Right kidney (tissue), 1 donor: ENCODE measurements at regions not wholly inside any gene's neighbourhood (a gene's known extent, or its start where the extent isn't known, plus 50 kb on each side); places are given as distances from the start of the nearest gene placed in this dataset.
"Not testable (repeated sequence)": the region's sequence is repeated elsewhere in the genome, so short reads cannot be mapped to it uniquely, and the experiment has no call there.

Source experiments
- DNase-seq: peaks from one replicate; pipeline ENCODE4 v3.0.0-alpha.2; 2016

DNA sequence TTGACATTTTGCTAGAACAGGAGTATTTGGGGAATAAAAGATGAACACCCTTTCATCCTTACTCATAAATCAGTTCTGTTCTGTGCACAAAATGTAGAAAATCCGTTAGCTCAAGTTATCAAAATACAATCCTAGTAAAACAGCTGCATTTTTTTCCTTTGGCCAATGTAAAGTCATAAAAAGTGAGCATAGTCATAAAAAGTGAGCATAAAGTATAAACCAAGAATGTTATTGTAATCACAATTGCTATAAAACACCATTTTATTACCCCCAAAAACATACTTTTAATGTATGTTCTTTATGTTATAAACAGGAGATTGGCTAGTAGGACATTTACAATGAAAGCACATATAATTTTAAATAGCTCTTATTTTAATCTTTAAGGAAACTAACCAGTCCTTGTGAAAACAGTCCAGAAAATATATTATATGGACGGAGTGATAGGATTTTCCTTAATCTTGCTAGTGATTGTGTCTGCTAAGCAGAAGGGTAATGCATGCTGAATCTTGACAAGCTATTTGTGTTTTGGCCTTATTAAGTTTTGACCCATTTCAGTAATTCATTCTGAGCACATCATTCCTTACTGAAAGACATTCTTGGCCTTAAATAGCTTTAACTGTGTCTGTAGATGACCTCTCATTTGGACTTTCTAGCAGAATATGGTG, 891.8 kb downstream of the DSC3 start:
- peak; percentile 8 for DNase-seq

DNA sequence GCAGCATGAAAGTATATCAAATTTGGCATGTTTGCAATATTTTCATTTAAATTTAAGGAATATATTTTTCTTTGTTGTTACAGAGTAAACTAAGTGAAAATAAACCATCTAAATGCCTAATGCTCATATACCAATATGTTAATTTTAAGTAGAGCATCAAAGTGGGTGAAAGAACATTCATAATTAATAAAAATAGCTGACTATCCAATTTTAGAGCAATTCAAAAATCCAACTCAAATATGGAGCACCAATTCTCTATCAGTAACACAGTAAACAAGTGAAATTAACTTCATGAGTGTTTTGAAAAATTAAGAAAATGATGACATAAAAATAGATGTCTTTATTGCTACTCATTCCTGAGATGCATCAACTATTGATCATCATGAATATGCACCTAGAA, 893.0 kb downstream of the DSC3 start:
- DNase-seq, result no peak

DNA sequence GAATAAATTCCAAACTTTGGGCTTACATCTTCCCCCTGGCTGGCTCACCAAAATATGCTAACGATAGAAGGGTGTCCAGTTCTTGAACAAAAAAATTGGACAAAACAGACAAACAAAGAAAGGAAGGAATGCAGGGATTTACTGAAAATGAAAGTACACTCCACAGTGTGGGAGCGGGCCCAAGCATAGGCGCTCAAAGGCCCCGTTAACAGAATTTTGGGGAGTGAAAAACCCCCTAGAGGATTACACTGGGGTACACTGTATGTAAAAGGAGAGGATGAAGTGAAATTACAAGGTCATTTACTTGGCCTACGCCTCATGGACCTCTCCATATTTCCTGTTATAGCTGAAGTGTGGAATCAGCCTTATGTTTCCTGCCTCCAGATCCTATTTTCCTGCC, 899.7 kb downstream of the DSC3 start:
- no peak for DNase-seq

DNA sequence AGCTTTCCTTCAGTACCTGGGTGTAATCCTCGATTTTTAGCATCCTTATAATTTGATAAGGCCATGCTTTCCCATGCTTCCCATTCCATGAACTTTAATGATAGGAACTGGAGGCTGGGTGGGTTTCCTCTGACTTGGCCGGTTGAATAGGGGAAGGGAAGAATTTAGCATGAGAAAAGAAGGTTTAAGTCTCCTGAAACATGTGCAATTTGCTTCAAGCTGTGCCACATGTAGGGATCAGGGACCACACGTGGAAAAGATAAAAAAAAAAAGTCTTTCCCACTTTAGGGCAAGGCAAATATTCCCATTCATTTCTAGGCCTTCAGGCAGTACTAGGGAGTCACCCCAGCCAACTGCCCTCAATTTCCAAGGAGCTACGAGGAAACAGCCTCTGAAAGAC, 900.3 kb downstream of the DSC3 start:
- no peak for DNase-seq

DNA sequence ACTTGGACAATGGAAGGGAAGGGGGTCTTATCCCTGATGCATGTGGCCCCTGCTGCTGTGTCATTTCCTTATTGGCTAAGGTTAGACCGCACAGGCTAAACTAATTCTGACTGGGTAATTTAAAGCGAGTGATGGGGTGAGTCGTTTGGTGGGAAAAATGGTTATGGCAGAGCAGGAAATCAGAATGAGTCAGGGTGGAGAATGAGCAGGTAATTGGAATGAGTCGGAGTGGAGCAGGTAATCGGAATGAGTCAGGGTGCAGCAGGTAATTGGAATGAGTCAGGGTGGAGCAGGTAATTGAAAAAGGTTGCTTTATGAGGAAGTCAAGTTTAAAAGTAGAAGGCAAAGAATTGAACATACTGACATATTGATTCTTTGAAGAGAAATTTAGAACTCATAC, 901.0 kb downstream of the DSC3 start:
- not testable (repeated sequence) for DNase-seq

DNA sequence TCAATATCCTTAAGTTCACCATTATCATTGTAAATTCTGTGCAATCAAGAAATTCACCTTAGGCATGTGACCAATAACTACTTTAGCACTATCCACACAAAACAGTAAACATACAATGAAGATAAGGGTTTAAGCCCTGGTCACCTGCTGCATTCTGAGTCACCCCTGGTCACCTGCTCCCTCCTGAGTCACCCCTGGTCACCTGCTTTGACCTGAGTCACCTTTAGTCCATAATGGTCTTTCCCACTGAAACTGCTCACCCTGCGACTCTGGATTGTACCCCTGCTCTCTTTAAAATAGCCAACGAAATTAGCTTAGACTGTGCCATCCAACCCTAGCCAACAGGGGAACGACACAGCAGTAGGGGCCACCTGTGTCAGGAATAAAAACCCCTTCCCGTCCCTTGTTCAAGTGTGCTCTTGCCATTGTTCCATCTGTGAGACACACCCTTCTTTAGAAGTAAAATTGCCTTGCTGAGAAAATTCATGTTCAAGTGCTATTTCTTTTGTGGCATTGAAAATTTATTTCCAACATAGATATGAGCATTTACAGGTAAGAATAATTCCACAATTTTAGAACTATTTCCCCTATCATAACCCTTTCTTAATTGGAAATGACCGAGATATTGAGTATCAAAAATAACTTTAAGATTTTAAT, 902.8 kb downstream of the DSC3 start:
- no peak for DNase-seq

DNA sequence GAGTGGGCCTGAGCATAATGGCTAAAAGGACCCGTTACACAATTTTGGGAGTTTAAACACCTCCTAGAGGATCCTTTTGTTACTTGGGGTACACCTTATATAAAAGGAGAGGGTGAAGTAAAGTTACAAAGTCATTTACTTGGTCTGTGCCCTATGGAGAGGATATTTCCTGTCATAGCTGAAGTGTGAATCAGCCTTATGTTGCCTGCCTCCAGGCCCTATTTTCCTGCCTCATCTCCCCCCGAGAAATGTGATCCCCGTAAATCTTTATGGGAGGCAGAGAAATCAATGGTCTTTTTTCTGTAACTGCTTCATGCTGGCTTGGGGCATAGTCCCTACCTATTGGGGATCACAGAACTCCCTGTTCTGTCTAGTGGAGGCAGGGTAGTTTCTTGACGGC, 906.6 kb downstream of the DSC3 start:
- no peak for DNase-seq

DNA sequence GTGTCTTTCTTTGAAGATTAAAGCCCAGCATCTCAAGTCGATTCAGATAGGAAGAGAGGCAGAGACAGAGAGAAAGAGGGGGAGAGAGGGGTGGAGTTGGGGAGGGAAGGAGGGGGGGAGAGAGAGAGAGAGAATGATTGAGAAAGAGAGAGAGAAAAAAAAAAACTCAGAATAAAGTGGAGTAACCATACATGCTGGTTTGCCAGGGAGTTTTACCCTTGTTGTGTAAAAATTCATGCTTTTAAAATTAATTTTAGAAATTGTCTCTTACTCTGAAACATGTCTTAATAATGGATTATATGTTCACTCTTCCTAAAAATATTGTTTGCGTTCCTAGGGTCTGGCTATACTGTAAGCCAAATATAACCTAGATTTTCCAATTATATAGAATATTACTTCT, 908.5 kb downstream of the DSC3 start:
- no peak for DNase-seq

DNA sequence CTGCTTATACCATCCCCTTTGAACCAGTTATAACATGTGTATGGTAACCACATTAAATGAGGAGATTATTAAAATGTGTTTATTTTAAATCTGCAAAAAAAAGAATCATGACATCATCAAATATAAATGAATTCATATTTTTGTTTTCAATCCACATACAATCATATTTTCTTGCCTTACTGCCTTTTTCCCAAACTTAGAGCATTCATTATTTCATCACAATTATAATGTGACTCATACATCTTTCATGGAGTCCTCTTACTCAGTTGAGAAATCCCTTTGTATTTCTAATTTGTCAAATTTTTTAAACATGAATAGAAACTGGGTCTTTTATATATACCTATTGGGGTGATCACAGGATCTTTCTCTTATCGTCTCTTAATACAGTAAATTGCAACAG, 909.6 kb downstream of the DSC3 start:
- no peak for DNase-seq

DNA sequence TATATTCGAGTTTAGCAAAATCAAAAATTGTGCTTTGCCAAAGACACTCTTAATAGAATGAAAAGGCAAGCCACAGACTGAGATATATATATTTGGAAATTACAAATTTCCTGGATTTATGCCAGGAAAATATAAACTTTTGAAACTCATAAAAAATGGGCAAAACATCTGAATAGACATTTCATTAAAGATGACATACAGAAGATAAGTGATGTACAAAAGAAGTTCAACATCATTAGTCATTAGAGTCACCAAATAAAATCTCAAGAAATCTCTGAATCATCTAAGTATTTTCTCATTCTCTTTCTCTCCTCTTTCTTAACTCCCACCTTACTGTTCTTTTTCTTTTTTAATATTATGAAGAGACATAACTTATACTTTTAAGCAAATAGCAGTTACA, 921.1 kb downstream of the DSC3 start:
- DNase-seq, result no peak

DNA sequence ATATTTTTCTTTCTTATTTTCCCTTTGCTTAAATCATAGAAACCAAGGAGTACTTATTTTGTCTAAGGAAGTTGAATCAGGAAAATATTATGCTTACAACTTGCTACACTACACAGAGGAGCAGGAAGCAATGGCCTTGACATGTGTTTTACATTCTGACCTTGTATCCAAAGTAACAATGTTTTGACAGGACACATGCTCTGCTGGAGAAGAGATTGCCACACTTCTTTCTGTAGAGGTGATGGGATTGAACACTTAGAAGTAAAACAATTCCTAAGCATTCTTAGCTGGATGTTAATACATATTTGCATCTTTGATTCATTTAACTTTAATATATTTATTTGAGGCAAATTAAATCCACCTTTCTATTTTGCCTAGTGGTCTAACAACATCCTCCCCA, 929.1 kb downstream of the DSC3 start:
- no peak for DNase-seq

DNA sequence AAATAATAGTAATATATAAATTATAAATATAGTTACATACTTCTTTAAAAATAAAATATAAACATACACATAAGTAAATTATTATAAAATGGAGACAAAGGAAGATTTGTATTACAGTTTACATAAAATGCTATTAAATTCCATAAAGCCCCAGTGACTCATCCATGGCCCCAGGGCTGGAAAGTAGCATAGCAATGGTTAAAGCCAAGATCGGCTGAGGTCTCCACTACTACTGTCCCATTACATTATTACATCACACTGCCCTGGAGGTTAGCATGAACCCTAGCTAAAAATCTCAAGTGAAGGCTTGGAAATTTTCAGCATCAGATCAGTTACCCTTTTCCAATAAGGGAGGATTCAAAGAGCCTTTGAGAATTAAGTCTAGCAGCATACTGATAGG, 936.2 kb downstream of the DSC3 start:
- DNase-seq, result no peak

DNA sequence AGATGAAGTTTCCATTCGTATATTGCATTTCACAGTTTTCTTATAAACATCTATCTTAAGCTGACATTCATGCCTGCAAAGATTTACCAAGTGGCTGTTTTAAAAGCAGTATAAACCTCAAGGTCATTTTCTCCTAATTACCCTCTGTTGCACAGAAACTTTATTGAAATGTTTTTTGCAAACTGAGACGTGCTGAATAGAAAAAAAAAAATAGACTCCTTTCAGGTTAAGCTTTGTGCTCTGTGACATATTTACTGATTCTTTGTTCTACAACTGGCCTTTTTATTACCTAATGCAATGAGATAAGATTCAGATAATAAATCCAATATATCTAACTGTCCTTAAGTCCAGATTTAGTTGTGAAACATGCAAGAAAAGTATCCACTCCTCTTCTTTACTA, 938.7 kb downstream of the DSC3 start:
- DNase-seq, result no peak

DNA sequence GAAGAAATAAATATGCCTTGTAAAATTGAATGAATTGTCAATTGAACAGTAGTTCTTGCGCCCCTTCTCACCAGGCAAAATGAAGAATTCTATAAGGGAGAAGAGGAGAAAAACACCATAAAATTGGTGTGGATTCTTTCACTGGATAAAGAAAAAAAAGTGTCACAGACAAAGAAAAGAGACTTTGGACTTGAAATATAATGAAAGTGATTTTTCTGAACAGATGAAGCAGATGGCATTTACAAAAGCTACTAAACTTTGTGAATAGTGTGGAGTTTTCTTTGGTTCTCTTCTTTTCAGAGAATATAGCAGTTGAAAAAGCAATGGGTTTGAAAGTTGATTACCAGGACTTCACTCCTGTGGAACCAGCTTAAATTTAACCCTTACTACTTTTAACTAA, 945.7 kb downstream of the DSC3 start:
- no peak for DNase-seq

DNA sequence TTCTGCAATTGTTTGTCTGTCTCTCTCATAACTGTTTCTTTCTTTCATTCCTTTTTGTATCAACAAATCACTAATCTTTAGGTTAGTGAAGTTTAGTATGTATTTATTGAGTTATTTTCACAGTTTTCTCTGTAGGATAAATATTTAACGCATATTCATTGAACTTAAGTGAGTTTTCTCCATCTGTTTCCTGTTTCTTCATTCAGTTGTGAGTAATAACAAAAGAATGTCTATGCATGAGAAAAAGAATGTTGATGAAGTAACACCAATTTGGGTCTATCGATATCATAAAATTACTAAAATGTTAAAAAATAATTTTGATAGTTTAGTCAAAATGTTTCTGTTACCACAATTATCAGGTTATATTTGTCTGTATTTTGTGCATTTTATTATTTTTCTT, 948.0 kb downstream of the DSC3 start:
- no peak for DNase-seq

DNA sequence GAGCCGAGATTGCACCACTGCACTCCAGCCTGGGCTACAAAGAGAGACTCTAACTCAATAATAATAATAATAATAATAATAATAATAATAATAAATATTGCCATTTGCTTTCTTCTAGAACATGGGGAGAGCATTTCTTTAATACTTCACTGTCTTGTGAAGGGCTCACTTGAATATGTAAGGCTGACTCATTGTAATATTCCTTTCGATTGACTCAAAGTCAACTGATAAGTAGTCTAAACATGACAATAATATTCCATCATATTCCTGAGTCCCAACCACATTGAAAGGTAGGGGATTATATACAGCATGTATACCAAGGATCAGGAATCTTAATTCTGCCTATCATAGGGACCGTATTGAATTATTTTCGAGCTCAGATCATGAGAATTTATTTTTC, 949.2 kb downstream of the DSC3 start:
- DNase-seq, result no peak

DNA sequence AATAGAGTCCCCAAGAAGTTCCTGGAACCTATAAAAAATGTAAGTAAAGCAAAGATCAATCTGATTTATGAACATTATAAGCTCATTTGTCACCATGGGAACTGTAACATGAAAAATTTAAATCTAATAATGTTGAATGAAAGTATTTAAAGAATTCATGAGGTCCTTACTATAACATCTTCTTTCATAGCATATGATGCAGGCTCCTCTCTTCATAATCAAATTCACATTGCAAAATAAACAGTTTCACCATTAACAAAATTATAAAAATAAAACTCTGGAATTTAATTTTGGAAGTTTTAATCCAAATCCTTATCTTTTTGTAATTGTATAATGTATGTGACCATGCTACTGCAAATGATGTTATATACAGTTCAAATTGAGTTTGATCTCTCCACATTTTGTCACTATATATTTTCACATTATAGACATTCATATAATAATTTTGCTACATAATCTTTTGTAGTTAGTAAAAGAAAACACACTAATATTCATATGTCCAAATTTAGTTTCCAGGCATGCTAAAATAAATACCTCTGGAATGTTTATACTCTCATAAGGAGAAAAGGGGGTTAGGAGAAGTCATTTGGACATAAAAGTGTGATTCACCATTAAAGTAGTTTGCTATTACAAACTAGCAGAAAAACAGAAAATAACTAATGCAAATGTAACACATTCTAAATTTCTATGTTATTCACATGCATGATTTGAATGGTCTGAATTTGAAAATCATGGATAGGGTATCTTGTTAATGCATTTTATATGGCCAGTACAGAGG, 954.1 kb downstream of the DSC3 start:
- no peak for DNase-seq

DNA sequence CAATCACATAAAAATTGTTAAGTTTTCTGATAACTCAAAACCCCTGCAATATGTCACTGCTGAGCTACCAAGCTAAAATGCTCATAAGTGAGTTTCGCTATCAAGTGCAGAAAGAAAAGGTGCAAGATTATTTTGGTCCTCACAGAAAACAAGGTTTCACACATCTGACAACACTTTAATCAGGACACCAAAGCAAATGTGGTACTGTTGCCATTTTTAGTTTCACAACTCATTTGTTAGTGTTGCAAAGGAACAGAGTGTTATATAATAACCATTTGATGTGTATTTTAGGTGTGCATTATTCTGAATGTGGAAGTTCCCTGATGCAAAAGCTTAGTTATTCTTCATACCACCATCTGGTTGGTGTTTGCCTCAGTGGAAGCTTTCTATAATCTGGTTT, 956.2 kb downstream of the DSC3 start:
- no peak for DNase-seq

DNA sequence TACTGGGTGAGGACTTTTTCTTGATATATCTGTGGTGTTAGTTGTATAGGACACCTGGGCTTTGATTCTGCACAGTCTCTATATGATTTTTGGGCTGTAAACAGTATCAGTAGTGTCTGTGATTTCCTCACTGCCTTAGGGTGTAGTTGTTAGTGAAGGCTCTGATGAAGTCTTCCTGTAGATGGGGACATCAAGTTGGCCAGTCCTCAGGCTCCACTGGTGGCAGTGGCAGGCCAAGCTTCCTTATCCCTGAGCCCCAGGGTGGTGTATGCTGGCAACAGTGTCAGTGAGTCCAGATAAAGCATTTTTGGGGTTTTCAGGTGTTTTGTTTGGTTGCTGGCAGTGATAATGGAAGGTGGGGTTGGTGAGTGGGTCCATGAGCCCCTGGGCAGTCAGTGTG, 961.4 kb downstream of the DSC3 start:
- no peak for DNase-seq

DNA sequence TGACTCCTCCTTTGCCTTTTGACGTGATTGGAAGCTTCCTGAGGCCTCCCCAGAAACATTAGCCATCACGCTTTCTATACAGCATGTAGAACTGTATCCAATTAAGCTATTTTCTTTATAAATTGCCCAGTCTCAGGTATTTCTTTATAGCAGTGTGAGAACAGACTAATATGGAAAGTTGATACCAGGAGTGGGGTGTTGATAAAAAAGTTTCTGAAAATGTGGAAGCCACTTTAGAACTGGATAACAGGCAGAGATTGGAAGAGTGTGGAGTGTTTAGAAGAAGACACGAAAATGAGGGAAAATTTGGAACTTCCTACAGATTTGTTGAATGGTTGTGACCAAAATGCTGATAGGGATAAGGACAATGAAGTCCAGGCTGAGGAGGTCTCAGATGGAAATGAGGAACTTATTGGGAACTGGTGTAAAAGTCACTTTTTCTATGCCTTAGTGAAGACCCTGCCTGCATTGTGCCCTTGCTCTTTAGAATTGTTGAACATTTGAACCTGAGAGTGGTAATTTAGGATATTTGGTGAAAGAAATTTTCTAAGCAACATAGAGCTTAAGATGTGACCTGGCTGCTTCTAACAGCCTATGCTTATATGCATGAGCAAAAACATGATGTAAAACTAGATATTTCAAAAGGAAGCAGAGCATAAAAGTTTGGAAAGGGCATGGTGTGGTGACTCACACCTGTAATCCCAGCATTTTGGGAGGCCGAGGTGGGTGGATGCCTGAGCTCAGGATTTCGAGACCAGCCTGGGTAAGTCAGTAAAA, 969.7 kb downstream of the DSC3 start:
- no peak for DNase-seq

DNA sequence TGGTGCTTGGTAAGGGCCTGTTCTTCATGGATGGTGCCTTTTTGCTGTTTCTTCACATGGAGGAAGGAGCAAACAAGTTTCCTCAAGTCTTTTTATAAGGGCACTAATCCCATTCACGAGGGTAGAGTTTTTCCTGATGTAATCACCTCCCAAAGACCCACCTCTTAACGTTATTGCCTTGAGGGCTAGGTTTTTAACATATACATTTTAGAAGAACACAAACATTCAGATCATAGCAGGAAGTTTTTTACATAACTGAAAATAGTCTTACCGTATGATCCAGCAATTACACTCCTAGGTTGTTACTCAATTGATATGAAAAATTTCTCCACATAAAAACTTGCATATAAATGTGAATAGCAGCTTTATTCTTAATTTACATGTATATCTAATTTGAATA, 976.3 kb downstream of the DSC3 start:
- no peak for DNase-seq

DNA sequence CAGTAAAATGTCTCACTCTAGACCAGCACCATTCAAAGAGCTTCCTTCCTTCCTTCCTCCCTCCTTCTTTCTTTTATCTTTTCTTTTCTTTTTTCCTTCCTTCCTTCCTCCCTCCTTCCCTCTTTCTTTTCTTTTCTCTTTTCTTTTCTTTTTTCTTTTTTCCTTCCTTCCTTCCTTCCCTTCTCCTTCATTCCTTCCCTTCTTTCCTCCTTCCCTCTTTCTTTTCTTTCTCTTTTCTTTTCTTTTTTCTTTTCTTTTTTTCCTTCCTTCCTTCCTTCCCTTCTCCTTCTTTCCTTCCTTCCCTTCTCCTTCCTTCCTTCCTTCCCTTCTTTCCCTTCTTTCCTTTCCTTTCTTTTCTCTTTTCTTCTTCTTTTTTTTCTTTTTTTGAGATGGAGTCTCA, 985.1 kb downstream of the DSC3 start:
- DNase-seq, result no peak

DNA sequence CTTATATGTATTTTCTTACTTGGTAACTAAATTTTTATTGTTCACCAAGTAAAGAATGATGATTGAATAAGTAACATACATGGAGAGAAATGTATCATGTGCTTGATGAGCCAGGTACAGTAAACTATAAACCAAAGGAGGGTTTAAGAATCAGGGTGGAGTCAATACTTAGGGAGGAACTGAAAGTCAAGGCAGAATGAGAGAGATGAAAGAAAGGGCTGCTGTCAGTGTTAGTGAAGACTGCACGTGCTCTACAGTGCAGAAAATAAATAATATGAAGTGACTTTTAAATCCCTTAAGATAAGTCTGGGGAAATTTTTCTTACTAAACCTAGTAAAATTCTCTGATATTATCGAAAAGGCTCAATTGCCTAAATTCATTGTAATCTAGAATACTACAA, 986.0 kb downstream of the DSC3 start:
- DNase-seq, result no peak
